AG09319 (cell line): ENCODE measurements at regions not wholly inside any gene's neighbourhood (a gene's known extent, or its start where the extent isn't known, plus 50 kb on each side); places are given as distances from the start of the nearest gene placed in this dataset.

Source experiments
- DNase-seq: peaks from one replicate; pipeline ENCODE4 v3.0.0-alpha.2; 2010; ENCODE audit warnings: low read depth; ENCODE audit errors: extremely low read depth
- TF ChIP-seq, protein P1 (sequence below): IDR thresholded peaks from 2 replicates; pipeline ENCODE4 v1.5.1; 2011; ENCODE audit warnings: low read depth, mild to moderate bottlenecking, inconsistent platforms, low read length, moderate library complexity

DNA sequence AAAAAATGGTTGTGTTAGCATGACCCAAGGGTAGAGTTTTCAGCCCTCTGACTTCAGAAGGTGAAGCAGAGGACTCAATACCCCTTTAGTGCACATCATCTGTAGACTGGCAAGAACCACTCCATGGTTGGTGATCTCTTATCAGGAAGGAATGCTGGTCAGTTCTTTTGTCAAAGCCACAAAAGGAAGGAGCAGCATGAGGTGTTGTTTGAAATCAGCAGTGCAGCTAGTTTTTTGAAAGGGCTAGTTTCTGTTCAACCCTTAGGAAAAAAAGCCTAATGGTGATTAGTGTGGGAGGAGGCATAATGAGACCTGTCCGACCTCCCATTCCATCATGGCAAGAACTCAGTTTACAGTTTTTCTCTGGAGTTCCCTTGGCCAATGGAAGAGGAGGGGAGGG lies 362.0 kb upstream of the CT83 start:
- TF ChIP-seq, protein P1, sequence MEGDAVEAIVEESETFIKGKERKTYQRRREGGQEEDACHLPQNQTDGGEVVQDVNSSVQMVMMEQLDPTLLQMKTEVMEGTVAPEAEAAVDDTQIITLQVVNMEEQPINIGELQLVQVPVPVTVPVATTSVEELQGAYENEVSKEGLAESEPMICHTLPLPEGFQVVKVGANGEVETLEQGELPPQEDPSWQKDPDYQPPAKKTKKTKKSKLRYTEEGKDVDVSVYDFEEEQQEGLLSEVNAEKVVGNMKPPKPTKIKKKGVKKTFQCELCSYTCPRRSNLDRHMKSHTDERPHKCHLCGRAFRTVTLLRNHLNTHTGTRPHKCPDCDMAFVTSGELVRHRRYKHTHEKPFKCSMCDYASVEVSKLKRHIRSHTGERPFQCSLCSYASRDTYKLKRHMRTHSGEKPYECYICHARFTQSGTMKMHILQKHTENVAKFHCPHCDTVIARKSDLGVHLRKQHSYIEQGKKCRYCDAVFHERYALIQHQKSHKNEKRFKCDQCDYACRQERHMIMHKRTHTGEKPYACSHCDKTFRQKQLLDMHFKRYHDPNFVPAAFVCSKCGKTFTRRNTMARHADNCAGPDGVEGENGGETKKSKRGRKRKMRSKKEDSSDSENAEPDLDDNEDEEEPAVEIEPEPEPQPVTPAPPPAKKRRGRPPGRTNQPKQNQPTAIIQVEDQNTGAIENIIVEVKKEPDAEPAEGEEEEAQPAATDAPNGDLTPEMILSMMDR, result no peak

GRCh38 chrX:116823677-116824076 lies 360.9 kb upstream of the CT83 start:
- TF ChIP-seq, protein P1, result no peak
- DNase-seq, result no peak

More for the DNA sequence above, 362.0 kb upstream of the CT83 start:
- DNase-seq, result no peak

- no peak for DNase-seq
- TF ChIP-seq, protein P1, result no peak
Measured at GRCh38 chrX:116806288-116806802, 343.6 kb upstream of the CT83 start.

DNA sequence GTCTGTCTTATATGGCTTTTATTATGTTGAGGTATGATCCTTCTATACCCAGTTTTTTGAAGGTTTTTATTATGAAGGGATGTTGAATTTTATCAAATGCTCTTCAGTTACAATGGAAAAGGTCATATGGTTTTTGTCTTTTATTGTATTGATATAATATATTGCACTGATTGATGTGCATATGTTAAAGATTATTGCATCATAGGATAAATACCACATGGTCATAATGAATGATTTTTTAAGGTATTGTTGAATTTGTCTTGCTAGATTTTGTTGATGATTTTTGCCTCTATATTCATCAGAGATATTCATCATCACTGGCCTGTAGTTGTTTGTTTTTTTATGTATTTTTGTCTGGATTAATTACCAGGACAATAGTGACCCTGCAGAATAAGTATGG lies 339.2 kb upstream of the CT83 start:
- TF ChIP-seq, protein P1, result no peak
- no peak for DNase-seq

GRCh38 chrX:116781926-116782325 lies 319.1 kb upstream of the CT83 start:
- TF ChIP-seq, protein P1, result no peak
- no peak for DNase-seq

DNA sequence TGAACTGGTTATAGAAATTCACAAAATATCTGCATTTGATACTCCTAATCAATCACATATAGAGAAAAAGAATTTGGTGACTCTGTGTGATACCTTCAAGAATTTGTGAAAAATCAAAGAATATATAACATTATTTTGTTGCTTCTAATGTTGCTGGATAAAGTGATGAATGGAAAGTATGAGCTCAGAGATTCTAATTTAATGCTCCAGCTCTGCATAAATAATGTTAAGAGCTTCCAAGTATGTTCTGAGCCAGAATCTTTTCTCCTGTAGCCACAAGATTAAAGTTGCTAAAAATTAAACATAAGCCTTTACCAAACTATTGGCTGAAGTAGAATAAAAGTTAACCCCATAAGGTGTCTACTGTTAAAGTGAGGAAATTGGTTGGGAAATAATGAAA lies 294.7 kb upstream of the CT83 start:
- DNase-seq, result no peak
- TF ChIP-seq, protein P1, result no peak

DNA sequence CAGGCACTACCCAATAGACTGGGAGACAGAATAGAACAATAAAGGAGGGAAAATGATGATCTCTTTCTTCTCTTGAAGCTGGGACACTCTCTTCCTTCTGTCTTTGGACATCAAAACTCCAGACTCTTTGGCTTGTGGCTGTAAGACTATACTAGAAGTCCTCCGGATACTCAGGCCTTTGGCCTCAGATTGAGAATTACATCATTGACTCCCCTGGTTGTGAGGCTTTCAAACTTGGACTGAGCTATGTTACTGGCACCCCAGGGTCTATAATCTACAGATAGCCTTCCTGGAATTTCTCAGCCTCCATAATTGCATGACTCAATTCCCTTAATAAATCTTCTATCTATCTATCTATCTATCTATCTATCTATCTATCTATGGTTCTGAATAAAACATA lies 294.2 kb upstream of the CT83 start:
- DNase-seq, result no peak
- TF ChIP-seq, protein P1, result no peak
